Mucosa of rectum (tissue), 2 donors: ENCODE measurements at regions not wholly inside any gene's neighbourhood (a gene's known extent, or its start where the extent isn't known, plus 50 kb on each side); places are given as distances from the start of the nearest gene placed in this dataset.

Source experiments
- H3K27ac ChIP-seq, 2 donors: one replicate each; pipeline ENCODE4 v1.7.0; 2013; ENCODE audit warnings: inconsistent platforms in 2 of 2, low read depth in 2 of 2, low read length in 2 of 2
- H3K27me3 ChIP-seq, 2 donors: one replicate each; pipeline ENCODE4 v1.7.0; 2013; ENCODE audit warnings: low read length in 2 of 2; ENCODE audit not compliant: control insufficient read depth in 2 of 2, insufficient read depth in 2 of 2
- H3K36me3 ChIP-seq, 2 donors: one replicate each; pipeline ENCODE4 v1.7.0; 2013; ENCODE audit warnings: low read length in 2 of 2; ENCODE audit not compliant: control insufficient read depth in 2 of 2, insufficient read depth in 2 of 2
- H3K4me1 ChIP-seq, 2 donors: one replicate each; pipeline ENCODE4 v1.7.0; 2013; ENCODE audit warnings: low read length in 2 of 2, mild to moderate bottlenecking in 1 of 2; ENCODE audit not compliant: control insufficient read depth in 2 of 2, insufficient read depth in 2 of 2
- H3K4me3 ChIP-seq, 2 donors: one replicate each; pipeline ENCODE4 v1.7.0; 2013; ENCODE audit warnings: low read length in 2 of 2
- H3K9ac ChIP-seq, 2 donors: one replicate each; pipeline ENCODE4 v1.7.0; 2013; ENCODE audit warnings: low read length in 2 of 2, low read depth in 1 of 2, mild to moderate bottlenecking in 1 of 2
- H3K9me3 ChIP-seq, 2 donors: one replicate each; pipeline ENCODE4 v1.7.0; 2013; ENCODE audit warnings: low read length in 2 of 2; ENCODE audit not compliant: control insufficient read depth in 2 of 2
- donor health status: healthy.
- donor health status: Normal muscosa, but diverticular disease.

DNA sequence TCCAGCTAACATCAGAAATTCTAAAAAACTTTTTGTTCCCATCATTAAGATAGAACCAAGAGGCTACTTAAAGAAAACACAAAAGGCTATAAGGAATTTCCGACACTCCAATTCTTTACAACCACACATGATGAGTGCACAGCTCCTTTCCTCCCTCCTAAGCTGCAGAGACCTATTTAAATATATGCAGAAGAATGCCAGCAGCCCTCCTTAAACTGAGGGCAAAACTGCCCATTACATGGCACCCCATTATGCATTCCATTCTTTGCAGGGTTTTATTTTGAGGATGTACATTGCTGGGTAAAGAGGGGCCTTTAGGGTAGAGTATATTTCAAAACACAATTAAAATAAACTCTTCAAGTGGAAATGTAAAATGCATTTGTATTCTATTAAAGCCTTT, 502.9 kb downstream of the RASEF start:
- H3K4me1 ChIP-seq, result peaks cover 0 to 13% of the 10 kb centered on the region in 2 donors
- H3K36me3 ChIP-seq, result no peaks in the 10 kb centered on the region
- H3K27ac ChIP-seq, result no peak overlapping the region
- H3K4me3 ChIP-seq, result no peak overlapping the region
- H3K27me3 ChIP-seq, result no peaks in the 10 kb centered on the region
- no peak overlapping the region for H3K9ac ChIP-seq
- H3K9me3 ChIP-seq, result no peaks in the 10 kb centered on the region

DNA sequence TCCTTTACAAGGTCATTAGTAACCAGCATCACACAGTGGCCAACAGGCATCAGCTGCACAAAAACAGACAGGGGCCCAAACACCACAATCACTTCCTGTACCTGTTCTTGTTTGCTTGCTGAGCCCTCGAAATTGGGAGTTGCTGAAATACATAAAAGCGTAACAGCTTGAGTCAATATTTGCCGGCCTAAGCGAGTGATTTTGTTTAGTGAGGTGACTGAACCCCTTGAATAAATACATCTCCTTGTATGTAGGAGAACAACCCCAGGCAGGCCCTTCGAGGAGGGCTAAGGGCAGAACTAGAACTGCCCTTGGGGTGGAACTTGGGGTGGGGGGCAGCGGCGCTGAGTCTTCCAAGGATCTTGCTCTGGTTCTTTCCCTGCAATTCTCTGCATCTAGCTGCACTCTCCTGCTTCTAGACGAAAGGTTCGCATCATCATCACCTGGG, 502.5 kb downstream of the RASEF start:
- H3K9me3 ChIP-seq, result no peaks in the 10 kb centered on the region
- H3K4me1 ChIP-seq, result peaks cover 0 to 13% of the 10 kb centered on the region in 2 donors
- H3K27me3 ChIP-seq, result no peaks in the 10 kb centered on the region
- H3K27ac ChIP-seq, result no peak overlapping the region
- no peak overlapping the region for H3K9ac ChIP-seq
- H3K36me3 ChIP-seq, result no peaks in the 10 kb centered on the region
- no peak overlapping the region for H3K4me3 ChIP-seq

DNA sequence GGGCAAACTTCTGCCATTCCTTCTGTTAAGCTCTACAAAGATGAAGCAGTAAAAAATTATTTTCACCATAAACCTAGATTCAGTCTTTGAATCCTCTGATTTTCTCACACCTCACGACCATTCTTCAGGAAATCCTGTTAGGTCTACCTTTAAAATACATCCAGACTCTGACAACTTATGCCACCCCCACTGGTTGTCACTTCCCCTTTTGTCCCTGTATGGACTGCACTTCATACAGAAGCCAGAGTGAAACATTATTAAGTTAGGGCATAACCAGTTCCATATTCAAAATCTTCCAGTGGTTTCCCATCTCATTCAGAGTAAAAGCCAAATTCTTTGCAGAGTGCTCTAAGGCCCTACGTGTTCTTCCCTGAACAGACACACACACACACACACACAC, 499.8 kb downstream of the RASEF start:
- H3K9ac ChIP-seq, result no peak overlapping the region
- H3K27me3 ChIP-seq, result no peaks in the 10 kb centered on the region
- H3K27ac ChIP-seq, result no peak overlapping the region
- H3K4me1 ChIP-seq, result peaks cover 0 to 13% of the 10 kb centered on the region in 2 donors
- no peaks in the 10 kb centered on the region for H3K36me3 ChIP-seq
- H3K9me3 ChIP-seq, result no peaks in the 10 kb centered on the region
- H3K4me3 ChIP-seq, result no peak overlapping the region

DNA sequence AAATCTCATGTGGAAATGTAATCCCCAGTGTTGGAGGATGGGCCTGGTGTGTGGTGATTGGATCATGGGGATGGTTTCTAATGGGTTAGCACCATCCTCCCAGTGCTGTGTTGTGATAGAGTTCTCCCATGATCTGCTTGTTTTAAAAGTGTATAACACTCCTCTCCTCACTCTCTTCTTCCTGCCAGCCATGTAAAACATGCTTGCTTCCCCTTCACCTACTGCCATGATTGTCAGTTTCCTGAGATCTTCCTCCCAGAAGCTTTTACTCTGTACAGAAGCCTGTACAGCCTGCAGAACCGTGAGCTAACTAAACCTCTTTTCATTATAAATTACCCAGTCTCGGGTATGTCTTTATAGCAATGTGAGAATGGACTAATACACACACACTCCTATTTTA, 499.1 kb downstream of the RASEF start:
- Histone ChIP-seq H3K27me3 (no peaks in the 10 kb centered on the region), H3K36me3 (no peaks in the 10 kb centered on the region), H3K4me3 (no peak overlapping the region), H3K9me3 (no peaks in the 10 kb centered on the region), H3K9ac (no peak overlapping the region), H3K4me1 (peaks cover 0 to 11% of the 10 kb centered on the region in 2 donors), H3K27ac (no peak overlapping the region)

DNA sequence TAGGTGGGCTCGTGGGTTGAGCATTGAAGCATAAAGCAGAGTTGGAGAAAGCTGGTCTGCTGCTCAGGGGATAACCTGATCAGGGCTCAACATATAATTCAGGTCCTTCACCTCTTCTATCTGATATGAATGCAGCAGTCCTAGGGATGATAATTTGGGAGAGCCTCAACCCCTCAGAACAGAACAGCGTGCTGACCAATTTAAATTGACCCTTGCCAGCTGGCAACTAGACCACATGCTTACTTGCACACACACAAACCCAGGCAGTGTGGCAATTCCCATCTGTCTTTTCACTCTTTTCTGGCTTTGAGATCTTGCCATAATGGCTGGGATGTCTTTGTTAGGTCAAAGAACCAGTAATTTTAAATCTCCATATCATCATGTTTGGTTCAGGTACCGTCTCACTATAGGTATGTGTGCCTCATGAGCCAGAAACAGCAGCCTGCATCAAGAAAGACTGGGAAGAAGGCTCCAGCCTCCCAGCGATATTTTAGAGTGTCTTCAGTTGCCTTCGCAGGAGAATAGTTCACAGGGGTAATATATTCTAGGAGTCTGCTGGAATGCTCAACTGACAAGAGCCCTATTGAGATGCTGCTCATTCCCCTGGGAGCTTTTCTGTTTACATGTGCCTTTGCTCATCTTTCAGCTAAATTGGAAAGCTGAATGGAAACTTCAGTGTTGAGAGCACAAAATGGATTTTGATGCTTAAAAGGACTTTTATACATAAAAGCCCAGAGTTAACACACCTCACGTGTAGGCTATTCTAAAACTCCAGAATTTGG, 497.6 kb downstream of the RASEF start:
- Histone ChIP-seq H3K4me1 (peaks cover 0 to 5% of the 10 kb centered on the region in 2 donors), H3K9ac (no peak overlapping the region), H3K9me3 (no peaks in the 10 kb centered on the region), H3K27me3 (no peaks in the 10 kb centered on the region), H3K27ac (no peak overlapping the region), H3K4me3 (no peak overlapping the region), H3K36me3 (no peaks in the 10 kb centered on the region)

DNA sequence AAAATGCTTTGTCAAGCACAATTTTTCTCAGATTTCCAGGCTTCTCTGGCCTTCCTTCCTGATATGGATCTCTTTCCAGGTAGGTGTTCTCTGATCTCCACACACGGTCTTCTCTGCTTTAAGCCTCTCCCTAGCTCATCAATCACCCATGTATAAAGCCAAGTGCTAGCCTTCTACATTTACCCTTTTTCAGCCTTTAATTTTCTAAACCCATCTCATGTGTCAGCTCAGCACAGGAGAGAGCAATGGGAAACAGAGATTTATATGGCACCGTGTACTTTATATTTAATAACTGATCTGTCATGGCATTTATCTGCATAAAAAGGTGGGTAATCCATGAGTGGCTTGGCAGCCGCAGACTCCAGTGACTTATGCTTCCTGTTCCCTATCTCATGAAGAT, 495.0 kb downstream of the RASEF start:
- Histone ChIP-seq H3K4me3 (no peak overlapping the region), H3K9me3 (no peaks in the 10 kb centered on the region), H3K9ac (no peak overlapping the region), H3K27me3 (no peaks in the 10 kb centered on the region), H3K36me3 (no peaks in the 10 kb centered on the region), H3K27ac (no peak overlapping the region), H3K4me1 (no peaks in the 10 kb centered on the region)

DNA sequence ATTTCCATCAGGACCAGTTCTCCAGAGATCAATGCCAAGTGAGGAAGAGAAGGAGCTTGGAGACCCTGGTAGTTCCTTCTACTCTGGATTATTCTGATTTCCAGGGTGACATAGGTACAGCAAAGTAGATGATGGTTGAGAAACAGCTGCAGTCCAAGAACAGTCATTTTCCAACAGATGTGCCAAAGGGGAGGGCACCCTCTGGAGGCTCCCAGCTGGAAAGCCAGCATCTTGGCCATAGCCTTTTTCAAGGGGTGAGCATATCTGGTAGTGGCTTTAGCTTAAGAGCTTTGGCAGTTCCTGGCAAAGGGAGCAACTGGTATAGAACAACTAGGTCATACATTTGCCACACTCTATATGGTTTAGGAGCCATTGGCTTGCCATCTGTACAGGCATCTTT, 492.7 kb downstream of the RASEF start:
- Histone ChIP-seq H3K4me3 (no peak overlapping the region), H3K27ac (no peak overlapping the region), H3K36me3 (no peaks in the 10 kb centered on the region), H3K9ac (no peak overlapping the region), H3K9me3 (no peaks in the 10 kb centered on the region), H3K4me1 (no peaks in the 10 kb centered on the region), H3K27me3 (no peaks in the 10 kb centered on the region)

DNA sequence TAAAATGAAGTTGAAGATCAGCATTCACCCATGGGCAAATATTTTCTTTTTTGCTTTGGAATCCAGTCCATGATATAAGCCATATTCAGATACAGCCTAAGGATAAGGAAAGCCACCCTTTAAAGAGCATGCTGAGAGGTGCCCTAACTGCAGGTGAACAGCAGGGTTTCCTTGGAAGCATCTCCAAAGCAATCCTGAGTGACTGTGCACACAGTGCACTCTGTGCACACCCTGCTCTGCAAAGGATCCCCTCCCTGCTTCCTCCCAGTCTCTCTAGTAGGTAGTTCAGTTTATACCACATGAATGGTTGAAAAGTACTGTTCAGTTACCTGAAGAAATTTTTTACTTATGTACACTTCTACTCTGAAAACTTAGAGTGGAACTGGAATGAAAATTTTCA, 491.4 kb downstream of the RASEF start:
- Histone ChIP-seq H3K4me3 (no peak overlapping the region), H3K27ac (no peak overlapping the region), H3K4me1 (no peaks in the 10 kb centered on the region), H3K9ac (no peak overlapping the region), H3K27me3 (no peaks in the 10 kb centered on the region), H3K36me3 (no peaks in the 10 kb centered on the region), H3K9me3 (no peaks in the 10 kb centered on the region)

DNA sequence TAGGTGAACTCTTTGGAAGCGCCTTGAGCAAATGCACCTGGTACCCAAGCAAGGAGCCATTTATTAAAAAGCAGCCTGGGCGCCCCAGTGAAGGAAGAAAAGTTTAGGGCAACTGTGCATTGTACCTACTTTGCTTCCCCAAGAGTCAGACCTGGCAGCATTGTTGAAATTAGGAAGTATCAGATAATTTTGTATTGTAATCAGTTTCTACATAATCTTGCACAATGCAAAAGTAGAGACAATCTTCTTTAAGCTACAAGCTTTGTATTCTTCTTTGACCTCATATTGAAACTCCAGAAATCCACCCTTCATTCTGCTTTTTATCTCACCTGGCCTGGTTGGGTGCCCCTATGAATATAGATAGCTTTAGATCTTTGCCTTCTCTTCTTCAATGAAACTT, 490.8 kb downstream of the RASEF start:
- no peaks in the 10 kb centered on the region for H3K9me3 ChIP-seq
- H3K4me1 ChIP-seq, result no peaks in the 10 kb centered on the region
- H3K9ac ChIP-seq, result no peak overlapping the region
- H3K36me3 ChIP-seq, result no peaks in the 10 kb centered on the region
- H3K4me3 ChIP-seq, result no peak overlapping the region
- no peaks in the 10 kb centered on the region for H3K27me3 ChIP-seq
- no peak overlapping the region for H3K27ac ChIP-seq

DNA sequence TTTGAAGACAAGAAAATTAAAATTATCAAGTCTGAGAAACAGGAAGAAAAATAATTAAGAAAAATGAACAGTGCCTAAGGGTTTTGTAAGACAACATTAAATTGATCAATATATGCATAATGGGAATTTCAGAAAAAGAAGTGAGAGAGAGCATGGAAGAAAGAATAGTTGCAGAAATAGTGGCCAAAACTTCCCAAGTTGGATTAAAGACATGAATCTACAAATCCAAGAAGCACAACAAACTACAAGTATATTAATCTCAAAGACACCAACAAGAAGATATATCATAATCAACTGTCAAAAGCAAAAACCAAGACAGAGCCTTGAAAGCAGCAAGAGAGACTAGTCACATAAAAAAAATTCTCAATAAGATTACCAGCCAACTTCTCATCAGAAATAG, 488.0 kb downstream of the RASEF start:
- H3K9me3 ChIP-seq, result no peaks in the 10 kb centered on the region
- H3K4me3 ChIP-seq, result no peak overlapping the region
- no peaks in the 10 kb centered on the region for H3K4me1 ChIP-seq
- no peaks in the 10 kb centered on the region for H3K27me3 ChIP-seq
- H3K36me3 ChIP-seq, result no peaks in the 10 kb centered on the region
- no peak overlapping the region for H3K9ac ChIP-seq
- H3K27ac ChIP-seq, result no peak overlapping the region
